CD14-positive monocyte (primary cell): ENCODE measurements at regions not wholly inside any gene's neighbourhood (a gene's known extent, or its start where the extent isn't known, plus 50 kb on each side); places are given as distances from the start of the nearest gene placed in this dataset.

Source experiments
- DNase-seq, 3 donors: peaks; one replicate each; pipeline ENCODE4 v3.0.0-alpha.2; 2011 to 2022
- H2AFZ ChIP-seq: 2 replicates; pipeline ENCODE4 v1.6.0; 2012; ENCODE audit warnings: mild to moderate bottlenecking, low read depth, low read length, inconsistent platforms; ENCODE audit not compliant: insufficient read depth, poor library complexity, severe bottlenecking
- H3K27ac ChIP-seq, 2 donors: 1 replicate in 1 of 2; 2 replicates in 1 of 2; pipeline ENCODE4 v1.5.1; 2012 to 2013; ENCODE audit warnings: low read length in 2 of 2, control low read depth in 1 of 2, inconsistent platforms in 1 of 2, low read depth in 1 of 2, mild to moderate bottlenecking in 1 of 2
- H3K27me3 ChIP-seq, 2 donors: one replicate each; pipeline versions ENCODE4 v1.6.0 to v1.6.1; 2011 to 2013; ENCODE audit warnings: low read length in 2 of 2; ENCODE audit not compliant: control insufficient read depth in 2 of 2, insufficient read depth in 2 of 2
- H3K36me3 ChIP-seq, 2 donors: replicated peaks in 1 of 2; 1 replicate in 1 of 2; 2 replicates in 1 of 2; pipeline versions ENCODE4 v1.5.1 to v1.6.1; 2012 to 2013; ENCODE audit warnings: low read length in 2 of 2, control low read depth in 1 of 2, inconsistent platforms in 1 of 2, mild to moderate bottlenecking in 1 of 2; ENCODE audit not compliant: insufficient read depth in 2 of 2, control insufficient read depth in 1 of 2
- H3K4me1 ChIP-seq, 2 donors: 1 replicate in 1 of 2; 2 replicates in 1 of 2; pipeline versions ENCODE4 v1.5.1 to v1.6.1; 2012 to 2013; ENCODE audit warnings: low read length in 2 of 2, control low read depth in 1 of 2, inconsistent platforms in 1 of 2, mild to moderate bottlenecking in 1 of 2, moderate library complexity in 1 of 2; ENCODE audit not compliant: insufficient read depth in 2 of 2, control insufficient read depth in 1 of 2
- H3K4me2 ChIP-seq: replicated peaks from 2 replicates; pipeline ENCODE3; 2012; ENCODE audit warnings: low read length, moderate library complexity, mild to moderate bottlenecking; ENCODE audit not compliant: poor library complexity, severe bottlenecking; ENCODE audit errors: extremely low read depth
- H3K4me3 ChIP-seq, 3 experiments: fragments of 200-600 bp in 1 of 3; sonication (generic) in 1 of 3; replicated peaks in 1 of 3; 1 replicate in 2 of 3; 2 replicates in 1 of 3; pipeline ENCODE4 v1.5.1; 2011 to 2013; ENCODE audit warnings: low read length in 3 of 3, mild to moderate bottlenecking in 3 of 3, control low read depth in 2 of 3, low read depth in 2 of 3, inconsistent platforms in 1 of 3, moderate library complexity in 1 of 3
- H3K79me2 ChIP-seq: 2 replicates; pipeline ENCODE4 v1.6.0; 2012; ENCODE audit warnings: mild to moderate bottlenecking, control low read depth, inconsistent platforms, low read length, moderate library complexity; ENCODE audit not compliant: insufficient read depth
- H3K9ac ChIP-seq: 2 replicates; pipeline ENCODE4 v1.6.0; 2017; ENCODE audit warnings: low read length, mild to moderate bottlenecking; ENCODE audit not compliant: insufficient read depth, poor library complexity, severe bottlenecking
- H3K9me3 ChIP-seq, 2 donors: replicated peaks in 1 of 2; 1 replicate in 1 of 2; 2 replicates in 1 of 2; pipeline versions ENCODE4 v1.5.1 to v1.6.1; 2012 to 2013; ENCODE audit warnings: low read length in 2 of 2, control low read depth in 1 of 2; ENCODE audit not compliant: control insufficient read depth in 1 of 2, insufficient read depth in 1 of 2
- H4K20me1 ChIP-seq: 2 replicates; pipeline ENCODE4 v1.6.0; 2012; ENCODE audit warnings: mild to moderate bottlenecking, low read length, control low read depth, moderate library complexity; ENCODE audit not compliant: insufficient read depth
- H3K27ac Mint-ChIP-seq, 7 donors: one replicate each; pipeline ENCODE4 v1.8.0; 2020; ENCODE audit warnings: mild to moderate bottlenecking in 7 of 7, mixed read lengths in 7 of 7, moderate library complexity in 6 of 7, inconsistent platforms in 2 of 7
- H3K27me3 Mint-ChIP-seq, 3 donors: one replicate each; pipeline ENCODE4 v1.8.0; 2021 to 2022; ENCODE audit warnings: low read depth in 3 of 3, mild to moderate bottlenecking in 3 of 3, mixed read lengths in 3 of 3, moderate library complexity in 3 of 3, inconsistent platforms in 1 of 3
- H3K36me3 Mint-ChIP-seq, 2 donors: one replicate each; pipeline ENCODE4 v1.8.0; 2020; ENCODE audit warnings: mixed read lengths in 2 of 2, inconsistent platforms in 1 of 2, mild to moderate bottlenecking in 1 of 2
- H3K4me1 Mint-ChIP-seq: one replicate; pipeline ENCODE4 v1.8.0; 2020; ENCODE audit warnings: mild to moderate bottlenecking, mixed read lengths
- H3K4me3 Mint-ChIP-seq, 2 donors: one replicate each; pipeline ENCODE4 v1.8.0; 2020; ENCODE audit warnings: mild to moderate bottlenecking in 2 of 2, mixed read lengths in 2 of 2, moderate library complexity in 1 of 2
- H3K9me3 Mint-ChIP-seq, 7 donors: one replicate each; pipeline ENCODE4 v1.8.0; 2020 to 2022; ENCODE audit warnings: mixed read lengths in 7 of 7, mild to moderate bottlenecking in 6 of 7, moderate library complexity in 6 of 7, inconsistent platforms in 2 of 7
- CTCF ChIP-seq: fragments of 200-600 bp; IDR thresholded peaks from one replicate; pipeline ENCODE4 v1.8.0; 2022; ENCODE audit warnings: antibody characterized with exemption, mild to moderate bottlenecking
- WGBS: methylation state at CpG from one replicate; pipeline ENCODE4 v1.1.5; 2013; ENCODE audit warnings: missing lambda C conversion rate; ENCODE audit not compliant: insufficient coverage; 5-methylcytosine and 5-hydroxymethylcytosine counted together
- intact Hi-C, 2 donors: fragments of 100-400 bp; cut with micrococcal nuclease; formaldehyde crosslinking; loops; one replicate each; pipeline versions ENCODE4 v1.15.0 to v1.15.1; 2023

DNA sequence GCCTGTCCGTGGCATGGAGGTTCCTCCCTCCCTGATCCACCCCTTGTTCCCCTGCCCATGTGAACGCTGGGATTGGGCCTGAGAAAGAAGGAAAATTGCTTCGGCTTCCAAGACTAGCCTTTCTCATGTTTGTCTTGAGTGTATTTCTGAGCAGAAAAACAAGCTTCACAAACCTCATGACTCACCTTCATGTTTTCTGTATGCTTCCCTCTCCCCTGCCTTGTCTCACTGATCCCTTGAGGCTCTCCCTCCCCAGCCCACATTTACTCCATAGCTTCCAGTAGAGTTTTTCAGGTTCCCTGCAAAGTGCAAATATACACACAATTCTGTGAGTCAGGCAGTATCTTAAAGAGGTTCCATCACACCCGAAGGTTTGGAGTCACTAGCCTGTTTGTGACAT, 572.4 kb downstream of the UQCRFS1 start:
- WGBS, result 100% methylated on average over 1 of the region's 4 CpGs
- Mint-ChIP-seq H3K27ac (no peak overlapping the region), H3K9me3 (peaks cover 0 to 2% (median 0%) of the 10 kb centered on the region in 7 donors), H3K4me1 (no peaks in the 10 kb centered on the region), H3K4me3 (no peak overlapping the region), H3K27me3 (peaks cover 0 to 6% (median 3%) of the 10 kb centered on the region in 3 donors), H3K36me3 (no peaks in the 10 kb centered on the region)
- H3K36me3 ChIP-seq, result no peaks in the 10 kb centered on the region
- H3K4me1 ChIP-seq, result no peaks in the 10 kb centered on the region
- no peak for DNase-seq
- H4K20me1 ChIP-seq, result no peaks in the 10 kb centered on the region
- no peak overlapping the region for H3K9ac ChIP-seq
- no peaks in the 10 kb centered on the region for H3K79me2 ChIP-seq
- no peak overlapping the region for H3K4me2 ChIP-seq
- no peaks in the 10 kb centered on the region for H3K27me3 ChIP-seq
- intact Hi-C loops, result no loop called here
- no peak overlapping the region for H2AFZ ChIP-seq
- H3K27ac ChIP-seq, result no peak overlapping the region
- no peaks in the 10 kb centered on the region for H3K9me3 ChIP-seq
- H3K4me3 ChIP-seq, result no peak overlapping the region
- no peak for TF ChIP-seq CTCF

DNA sequence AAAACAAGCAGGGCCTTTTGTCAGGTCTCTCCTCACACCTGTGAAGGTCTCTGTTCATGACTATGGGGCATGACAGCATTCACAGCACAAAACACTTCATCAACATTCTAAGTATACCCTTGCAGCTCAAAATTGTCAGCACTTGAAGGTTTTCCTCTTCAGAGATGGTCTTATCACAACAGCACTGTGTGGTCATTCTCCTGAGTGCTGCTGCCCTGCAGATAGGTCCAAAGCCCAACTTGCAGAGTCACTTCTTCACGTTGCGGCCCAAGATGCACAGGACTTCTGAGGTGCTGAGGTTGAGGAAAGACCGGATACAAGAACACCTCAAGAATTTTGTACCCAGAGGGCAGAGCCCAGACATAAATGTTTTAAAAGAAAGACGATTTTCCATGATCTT, 574.5 kb downstream of the UQCRFS1 start:
- Mint-ChIP-seq H3K27me3 (peaks cover 0 to 5% (median 0%) of the 10 kb centered on the region in 3 donors), H3K27ac (no peak overlapping the region), H3K36me3 (no peaks in the 10 kb centered on the region), H3K9me3 (peaks cover 0 to 2% (median 0%) of the 10 kb centered on the region in 7 donors), H3K4me3 (no peak overlapping the region), H3K4me1 (no peaks in the 10 kb centered on the region)
- no peak overlapping the region for H3K4me2 ChIP-seq
- no peaks in the 10 kb centered on the region for H3K27me3 ChIP-seq
- no peak for TF ChIP-seq CTCF
- no peak overlapping the region for H2AFZ ChIP-seq
- H3K36me3 ChIP-seq, result no peaks in the 10 kb centered on the region
- no peaks in the 10 kb centered on the region for H3K79me2 ChIP-seq
- intact Hi-C loops, result no loop called here
- 100% methylated on average over 3 of the region's 4 CpGs for WGBS
- no peaks in the 10 kb centered on the region for H3K4me1 ChIP-seq
- no peak for DNase-seq
- no peaks in the 10 kb centered on the region for H4K20me1 ChIP-seq
- H3K4me3 ChIP-seq, result no peak overlapping the region
- no peaks in the 10 kb centered on the region for H3K9me3 ChIP-seq
- H3K27ac ChIP-seq, result no peak overlapping the region
- H3K9ac ChIP-seq, result no peak overlapping the region
